Tibial artery (tissue), 4 donors: ENCODE measurements at regions not wholly inside any gene's neighbourhood (a gene's known extent, or its start where the extent isn't known, plus 50 kb on each side); places are given as distances from the start of the nearest gene placed in this dataset.

Source experiments
- DNase-seq, 2 donors: peaks; one replicate each; pipeline ENCODE4 v3.0.0-alpha.2; 2019
- H3K27ac ChIP-seq, 2 donors: fragments of 200-600 bp; sonication (generic) in 1 of 2; 1 replicate in 1 of 2; 2 replicates in 1 of 2; pipeline ENCODE4 v1.5.1; 2018 to 2019; ENCODE audit warnings: mild to moderate bottlenecking in 1 of 2
- H3K27me3 ChIP-seq, 2 donors: fragments of 200-600 bp; sonication (generic) in 1 of 2; one replicate each; pipeline versions ENCODE4 v1.5.1 to v1.6.0; 2016 to 2019
- H3K36me3 ChIP-seq, 3 donors: fragments of 200-600 bp; sonication (generic) in 2 of 3; one replicate each; pipeline ENCODE4 v1.5.1; 2016 to 2019; ENCODE audit warnings: mild to moderate bottlenecking in 2 of 3
- H3K4me1 ChIP-seq, 4 donors: fragments of 200-600 bp; sonication (generic) in 2 of 4; 1 replicate in 3 of 4; 2 replicates in 1 of 4; pipeline ENCODE4 v1.5.1; 2016 to 2019
- H3K4me3 ChIP-seq, 2 donors: fragments of 200-600 bp; sonication (generic) in 1 of 2; 1 replicate in 1 of 2; 2 replicates in 1 of 2; pipeline ENCODE4 v1.5.1; 2018 to 2019; ENCODE audit warnings: mild to moderate bottlenecking in 2 of 2
- H3K9me3 ChIP-seq, 3 donors: fragments of 200-600 bp; sonication (generic) in 1 of 3; one replicate each; pipeline ENCODE4 v1.5.1; 2016 to 2019
- intact Hi-C: fragments of 100-400 bp; cut with DNase I; formaldehyde crosslinking; loops from one replicate; pipeline ENCODE4 v1.15.0; 2023; ENCODE audit warnings: low total_unique reads
- TF ChIP-seq, protein P1 (sequence below), 2 experiments: fragments of 200-600 bp in 1 of 2; fragments of 450-650 bp in 1 of 2; IDR thresholded peaks; one replicate each; pipeline ENCODE4 v1.5.1; 2017 to 2019; ENCODE audit warnings: antibody characterized with exemption in 2 of 2, mild to moderate bottlenecking in 1 of 2, moderate library complexity in 1 of 2

DNA sequence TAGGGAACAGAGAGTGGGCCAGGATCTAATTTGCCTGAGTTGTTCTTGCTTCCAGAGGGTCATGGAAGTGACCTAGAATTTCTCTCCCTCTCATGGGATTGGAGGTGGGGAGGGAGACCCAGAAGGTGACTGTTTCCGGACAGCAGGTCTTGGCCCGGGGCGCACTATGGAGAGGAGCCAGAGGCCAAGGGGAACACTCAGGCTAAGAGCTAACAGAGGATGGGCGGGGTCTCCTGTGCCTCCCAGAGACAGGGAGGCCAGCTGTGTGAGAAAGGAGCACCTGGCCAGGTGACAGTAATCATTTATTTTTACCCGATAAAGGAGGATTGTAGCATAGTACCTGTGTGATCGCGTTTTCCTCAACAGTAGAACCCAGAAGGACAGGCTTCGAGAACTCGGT lies 50.9 kb upstream of the ANKH start:
- no peak for DNase-seq
- H3K9me3 ChIP-seq = no peaks in the 10 kb centered on the region
- TF ChIP-seq, protein P1, sequence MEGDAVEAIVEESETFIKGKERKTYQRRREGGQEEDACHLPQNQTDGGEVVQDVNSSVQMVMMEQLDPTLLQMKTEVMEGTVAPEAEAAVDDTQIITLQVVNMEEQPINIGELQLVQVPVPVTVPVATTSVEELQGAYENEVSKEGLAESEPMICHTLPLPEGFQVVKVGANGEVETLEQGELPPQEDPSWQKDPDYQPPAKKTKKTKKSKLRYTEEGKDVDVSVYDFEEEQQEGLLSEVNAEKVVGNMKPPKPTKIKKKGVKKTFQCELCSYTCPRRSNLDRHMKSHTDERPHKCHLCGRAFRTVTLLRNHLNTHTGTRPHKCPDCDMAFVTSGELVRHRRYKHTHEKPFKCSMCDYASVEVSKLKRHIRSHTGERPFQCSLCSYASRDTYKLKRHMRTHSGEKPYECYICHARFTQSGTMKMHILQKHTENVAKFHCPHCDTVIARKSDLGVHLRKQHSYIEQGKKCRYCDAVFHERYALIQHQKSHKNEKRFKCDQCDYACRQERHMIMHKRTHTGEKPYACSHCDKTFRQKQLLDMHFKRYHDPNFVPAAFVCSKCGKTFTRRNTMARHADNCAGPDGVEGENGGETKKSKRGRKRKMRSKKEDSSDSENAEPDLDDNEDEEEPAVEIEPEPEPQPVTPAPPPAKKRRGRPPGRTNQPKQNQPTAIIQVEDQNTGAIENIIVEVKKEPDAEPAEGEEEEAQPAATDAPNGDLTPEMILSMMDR (IDR thresholded peaks at IDR 0.05) = no peak
- no peak overlapping the region for H3K4me3 ChIP-seq
- H3K36me3 ChIP-seq = no peaks in the 10 kb centered on the region
- intact Hi-C loops = no loop called here
- H3K4me1 ChIP-seq = peaks cover 0 to 9% (median 3%) of the 10 kb centered on the region in 4 donors
- no peaks in the 10 kb centered on the region for H3K27me3 ChIP-seq
- no peak overlapping the region for H3K27ac ChIP-seq
